ENCODE measurements at regions not wholly inside any gene's neighbourhood (a gene's known extent, or its start where the extent isn't known, plus 50 kb on each side); places are given as distances from the start of the nearest gene placed in this dataset.
A peak's percentile ranks its signal among the peaks of the same experiment; 100 is the strongest.
"Not testable (repeated sequence)": the region's sequence is repeated elsewhere in the genome, so short reads cannot be mapped to it uniquely, and the experiment has no call there.

GRCh38 chr21:6483645-6484044 lies 4037.7 kb upstream of the TPTE start:
- DNase-seq (ENCODE audit: low read depth), result not testable (repeated sequence)

DNA sequence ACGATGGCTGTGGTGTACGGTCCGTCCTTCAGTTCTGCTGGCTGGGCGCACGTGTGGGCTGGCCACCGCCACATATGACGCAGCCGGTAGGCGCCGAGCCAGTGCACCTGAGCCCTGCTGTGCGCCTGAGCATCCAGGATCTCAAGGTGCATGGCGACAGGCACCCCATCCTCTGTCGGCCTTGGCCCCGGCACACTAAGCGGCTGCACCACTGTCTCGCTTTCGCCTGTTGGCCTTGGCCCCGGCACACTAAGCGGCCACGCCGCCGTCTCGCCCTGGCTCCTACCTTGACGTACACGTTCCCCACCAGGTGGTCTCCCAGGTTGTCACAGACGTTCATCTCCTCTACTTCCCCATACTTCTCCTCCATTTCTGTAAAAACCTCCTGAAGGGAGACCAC lies 4034.6 kb upstream of the TPTE start:
- DNase-seq (ENCODE audit: low read depth), result not testable (repeated sequence)

- DNase-seq (ENCODE audit: low read depth), result not testable (repeated sequence)
Measured at GRCh38 chr21:6492691-6493090, 4028.7 kb upstream of the TPTE start.

DNA sequence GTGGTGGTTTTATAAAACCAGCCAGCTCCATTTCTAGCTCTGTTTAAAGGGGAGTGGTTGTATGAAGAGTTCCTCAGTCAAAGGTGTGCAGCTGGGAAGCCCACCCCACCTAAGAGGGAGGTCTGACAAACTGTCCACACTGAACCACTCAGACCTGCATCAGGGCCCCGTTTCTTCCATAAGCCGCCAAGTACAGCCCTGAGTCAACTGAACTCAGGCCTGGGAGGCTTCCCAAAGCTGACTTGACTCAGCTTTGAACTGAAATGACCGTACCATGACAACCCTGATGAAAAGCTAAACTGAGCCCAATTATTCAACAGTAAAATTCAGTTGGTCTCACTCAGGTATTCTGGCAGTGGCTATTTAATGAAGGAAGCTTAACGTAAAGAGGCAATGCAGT lies 4027.4 kb upstream of the TPTE start:
- DNase-seq (ENCODE audit: low read depth), result not testable (repeated sequence)

GRCh38 chr21:6496356-6496755 lies 4025.0 kb upstream of the TPTE start:
- DNase-seq (ENCODE audit: low read depth), result not testable (repeated sequence)

DNA sequence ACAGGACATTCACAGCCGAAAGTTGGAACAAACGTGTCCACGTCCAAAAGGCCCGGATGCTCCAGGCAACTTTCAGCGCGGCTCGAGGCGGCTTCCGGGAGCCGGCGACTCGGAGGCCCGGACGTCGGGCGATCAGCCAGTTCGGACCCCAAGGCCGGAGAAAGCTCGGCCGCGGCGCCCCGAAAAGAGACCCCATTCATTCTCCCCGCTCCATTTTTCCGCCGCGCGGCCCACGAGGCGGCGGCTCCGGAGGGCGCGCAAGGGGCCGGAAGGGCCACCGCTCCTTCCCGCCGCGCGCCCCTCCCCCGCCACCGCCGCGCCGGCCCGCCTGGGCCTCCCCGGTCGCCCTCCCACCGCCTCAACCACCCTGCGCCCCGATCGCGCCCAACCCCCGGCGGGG lies 4022.7 kb upstream of the TPTE start:
- DNase-seq (ENCODE audit: low read depth), result peak; percentile 20

DNA sequence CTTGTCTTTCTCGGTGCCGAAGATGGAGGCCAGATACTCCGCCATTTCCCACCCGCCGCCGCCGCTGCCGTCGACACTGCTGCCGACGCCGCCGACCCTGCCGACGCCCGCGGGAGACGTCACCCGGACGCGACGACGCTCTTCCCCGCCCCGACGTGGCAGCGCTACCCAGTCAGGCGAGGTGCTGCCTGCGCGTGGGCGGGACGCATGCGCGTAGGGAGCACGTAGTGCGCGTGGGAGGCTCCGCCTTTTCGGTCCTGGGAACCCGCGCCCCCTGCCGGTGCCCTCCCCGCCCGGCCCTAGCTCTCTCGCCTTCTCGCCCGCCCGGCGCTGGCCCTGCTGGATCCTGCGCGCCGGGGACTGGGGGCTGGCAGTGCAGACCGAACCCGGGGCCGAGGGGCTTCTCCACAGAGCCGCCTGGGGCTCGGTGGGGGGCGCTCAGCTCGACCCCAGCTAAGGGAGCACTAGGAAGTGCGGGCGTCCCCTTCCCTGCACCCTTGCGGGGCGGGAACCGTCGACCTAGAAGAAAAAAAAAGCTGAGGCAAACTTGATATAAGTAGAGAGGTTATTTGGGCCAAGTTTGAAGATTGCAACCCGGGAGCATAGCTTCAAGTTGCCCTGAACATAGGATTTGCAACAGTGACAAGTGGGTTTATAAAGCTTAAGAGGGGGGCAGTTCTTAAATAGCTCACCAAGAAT lies 4022.1 kb upstream of the TPTE start:
- peak; percentile 75 for DNase-seq (ENCODE audit: low read depth)

GRCh38 chr21:6499866-6500265 lies 4021.5 kb upstream of the TPTE start:
- DNase-seq (ENCODE audit: low read depth), result not testable (repeated sequence)

DNA sequence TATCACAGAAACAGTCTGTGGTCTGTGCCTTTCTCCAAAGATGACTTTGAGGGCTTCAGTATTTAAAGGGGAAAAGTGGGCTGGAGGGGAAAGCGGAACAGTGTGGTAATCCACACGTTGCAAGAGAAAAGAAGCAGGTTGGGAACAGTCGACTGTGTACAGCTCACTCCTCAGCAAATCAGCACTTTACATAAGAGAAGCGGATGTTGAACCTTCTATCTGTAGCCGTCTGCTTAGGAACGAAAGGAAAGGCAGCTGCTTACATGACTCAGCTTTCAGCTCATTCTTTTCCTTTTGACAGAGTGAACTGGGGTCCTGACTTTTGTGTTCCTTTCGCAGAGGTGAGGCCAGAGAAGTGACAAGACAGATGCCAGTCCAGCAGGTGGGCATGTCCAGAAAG lies 4020.7 kb upstream of the TPTE start:
- not testable (repeated sequence) for DNase-seq (ENCODE audit: low read depth)

DNA sequence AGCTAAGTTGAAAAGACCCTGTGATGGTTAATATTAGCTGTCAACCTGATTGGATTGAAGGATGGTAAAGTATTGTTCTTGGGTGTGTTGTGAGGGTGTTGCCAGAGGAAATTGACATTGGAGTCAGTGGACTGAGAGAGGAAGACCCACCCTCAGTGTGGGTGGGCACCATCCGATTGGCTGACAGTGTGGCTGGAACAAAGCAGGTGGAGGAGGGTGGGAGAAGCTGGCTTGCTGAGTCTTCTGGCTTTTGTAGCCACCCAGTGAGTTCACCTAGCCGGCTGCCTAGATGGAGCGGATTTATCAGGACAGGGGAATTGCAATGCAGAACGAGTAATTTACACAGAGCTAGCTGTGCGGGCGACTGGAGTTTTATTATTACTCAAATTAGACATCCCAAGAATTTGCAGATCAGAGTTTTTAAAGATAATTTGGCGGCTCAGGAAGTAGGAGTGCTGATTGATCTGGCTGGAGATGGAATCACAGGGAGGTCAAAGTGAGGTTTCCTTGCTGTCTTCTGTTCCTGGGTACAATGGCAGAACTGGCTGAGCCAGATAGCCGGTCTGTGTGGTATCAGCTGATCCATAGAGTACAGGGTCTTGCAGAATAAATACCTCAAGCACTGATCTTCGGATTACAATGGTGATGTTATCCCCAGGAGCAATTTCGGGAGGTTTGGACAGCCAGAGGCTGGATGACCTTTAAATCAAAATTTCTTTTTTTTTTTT lies 4015.1 kb upstream of the TPTE start:
- DNase-seq (ENCODE audit: low read depth), result not testable (repeated sequence)

DNA sequence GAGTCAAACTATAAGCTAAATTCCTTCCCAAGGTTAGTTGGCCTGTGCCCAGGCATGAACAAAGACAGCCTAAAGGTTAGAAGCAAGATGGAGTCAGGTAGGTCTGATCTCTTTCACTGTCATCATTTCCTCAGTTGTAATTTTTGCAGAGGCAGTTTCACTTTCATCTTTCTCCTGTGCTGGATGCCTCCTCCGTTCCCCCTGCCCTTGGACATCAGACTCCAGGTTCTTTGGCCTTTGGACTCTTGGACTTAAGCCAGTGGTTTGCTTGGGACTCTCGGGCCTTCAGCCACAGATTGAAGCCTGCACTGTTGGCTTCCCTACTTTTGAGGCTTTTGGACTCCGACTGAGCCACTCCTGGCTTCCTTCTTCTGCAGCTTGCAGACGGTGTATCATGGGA lies 4013.8 kb upstream of the TPTE start:
- DNase-seq (ENCODE audit: low read depth), result not testable (repeated sequence)

DNA sequence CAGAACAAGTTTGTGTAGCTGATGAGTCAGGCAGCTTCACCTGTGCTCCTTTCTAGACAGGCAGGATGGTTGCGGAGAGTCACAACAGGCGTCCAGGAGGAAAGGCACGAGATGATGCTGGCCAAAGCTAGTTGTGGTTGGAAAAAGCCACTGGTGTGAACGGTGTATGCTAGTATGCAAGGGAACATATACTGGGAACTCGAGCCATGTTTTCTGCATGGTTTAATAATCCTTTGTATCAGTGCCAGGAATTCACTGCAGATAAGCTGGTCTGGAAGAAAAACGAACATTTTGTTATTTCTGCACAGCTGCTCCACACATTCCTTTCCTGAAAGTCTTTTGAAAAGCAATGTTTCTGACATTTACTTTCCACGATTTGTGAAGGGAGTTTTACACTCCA lies 3999.6 kb upstream of the TPTE start:
- DNase-seq (ENCODE audit: low read depth), result not testable (repeated sequence)

- not testable (repeated sequence) for DNase-seq (ENCODE audit: low read depth)
Measured at GRCh38 chr21:6526213-6526612, 3995.2 kb upstream of the TPTE start.

DNA sequence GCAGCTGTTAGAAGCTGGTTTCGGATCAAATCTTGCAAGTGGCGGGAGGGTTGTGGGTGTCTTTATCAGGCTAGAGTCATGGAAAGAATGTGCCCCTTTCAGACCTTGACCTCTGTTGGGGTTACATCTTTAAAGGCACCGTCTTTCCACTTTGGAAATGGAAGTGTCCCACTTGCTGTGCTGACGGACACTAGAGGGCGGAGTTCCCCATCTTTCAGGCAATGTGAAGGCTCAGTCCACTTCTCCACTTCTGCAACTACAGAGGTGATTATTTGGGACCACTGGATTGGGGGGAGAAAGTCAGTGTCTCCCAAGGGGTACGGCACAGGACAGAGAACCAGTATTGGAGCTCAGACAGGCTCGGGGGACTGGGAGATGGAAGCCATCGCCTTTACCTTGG lies 3990.7 kb upstream of the TPTE start:
- DNase-seq (ENCODE audit: low read depth), result not testable (repeated sequence)

GRCh38 chr21:6533261-6533660 lies 3988.1 kb upstream of the TPTE start:
- not testable (repeated sequence) for DNase-seq (ENCODE audit: low read depth)

GRCh38 chr21:6538320-6538719 lies 3983.1 kb upstream of the TPTE start:
- DNase-seq (ENCODE audit: low read depth), result not testable (repeated sequence)

DNA sequence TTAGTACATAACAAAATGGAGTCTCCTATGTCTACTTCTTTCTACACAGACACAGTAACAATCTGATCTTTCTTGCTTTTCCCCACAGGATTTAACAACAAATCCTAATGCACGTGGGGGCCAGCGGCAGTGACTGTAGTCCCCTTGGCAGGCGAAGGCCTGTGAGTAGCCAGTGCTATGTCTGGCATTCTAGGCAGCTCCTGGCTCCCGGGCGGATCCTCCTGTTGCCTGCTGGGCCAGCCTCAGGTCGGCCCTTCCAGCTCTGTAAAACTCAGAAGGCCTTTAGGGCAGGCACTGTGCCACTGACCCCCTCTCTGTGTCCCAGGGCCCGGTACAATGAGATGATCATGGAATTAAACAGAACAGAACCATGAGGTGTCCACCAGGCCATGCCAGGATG lies 3981.7 kb upstream of the TPTE start:
- DNase-seq (ENCODE audit: low read depth), result not testable (repeated sequence)

DNA sequence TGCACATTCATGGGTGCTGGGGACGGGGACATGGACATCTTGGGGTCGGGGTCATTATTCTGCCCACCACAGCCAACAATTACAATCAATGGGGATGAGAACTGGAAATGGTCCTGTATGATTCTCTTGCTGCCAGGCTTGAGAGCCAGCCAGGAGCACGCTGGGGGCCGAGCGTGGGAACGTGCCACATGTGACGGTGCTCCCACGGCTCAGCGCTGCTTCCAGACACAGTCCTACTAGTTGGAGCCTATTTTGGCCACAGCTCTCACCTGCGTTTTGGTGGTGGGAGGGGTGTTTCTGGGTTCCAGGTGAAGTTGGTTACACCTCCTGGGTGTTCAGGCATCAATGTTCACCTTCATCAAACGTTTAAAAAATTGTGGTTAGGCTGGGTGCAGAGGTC lies 3980.3 kb upstream of the TPTE start:
- not testable (repeated sequence) for DNase-seq (ENCODE audit: low read depth)

GRCh38 chr21:6545288-6545687 lies 3976.1 kb upstream of the TPTE start:
- DNase-seq (ENCODE audit: low read depth), result not testable (repeated sequence)

DNA sequence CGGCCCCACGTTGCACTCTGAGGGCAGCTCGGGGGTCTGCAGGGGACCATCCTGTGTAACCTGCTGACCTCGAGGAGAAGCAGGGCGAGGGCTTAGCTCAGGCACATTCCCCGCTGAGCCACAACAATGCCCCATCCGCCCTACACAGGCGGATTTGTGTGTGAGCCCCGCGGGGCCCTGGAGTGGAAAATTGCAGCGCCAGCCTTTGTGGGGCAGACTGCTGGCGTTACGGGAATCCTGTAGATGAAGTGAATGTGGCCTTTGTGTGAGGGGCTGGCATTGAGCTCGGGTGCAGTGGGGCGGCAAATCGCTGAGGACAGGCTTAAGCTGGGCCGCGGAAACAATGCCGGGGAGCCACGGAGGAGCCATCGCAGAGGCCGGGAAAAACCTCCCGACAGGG lies 3970.3 kb upstream of the TPTE start:
- DNase-seq (ENCODE audit: low read depth), result not testable (repeated sequence)

- DNase-seq (ENCODE audit: low read depth), result not testable (repeated sequence)
Measured at GRCh38 chr21:6553505-6554376, 3967.6 kb upstream of the TPTE start.

DNA sequence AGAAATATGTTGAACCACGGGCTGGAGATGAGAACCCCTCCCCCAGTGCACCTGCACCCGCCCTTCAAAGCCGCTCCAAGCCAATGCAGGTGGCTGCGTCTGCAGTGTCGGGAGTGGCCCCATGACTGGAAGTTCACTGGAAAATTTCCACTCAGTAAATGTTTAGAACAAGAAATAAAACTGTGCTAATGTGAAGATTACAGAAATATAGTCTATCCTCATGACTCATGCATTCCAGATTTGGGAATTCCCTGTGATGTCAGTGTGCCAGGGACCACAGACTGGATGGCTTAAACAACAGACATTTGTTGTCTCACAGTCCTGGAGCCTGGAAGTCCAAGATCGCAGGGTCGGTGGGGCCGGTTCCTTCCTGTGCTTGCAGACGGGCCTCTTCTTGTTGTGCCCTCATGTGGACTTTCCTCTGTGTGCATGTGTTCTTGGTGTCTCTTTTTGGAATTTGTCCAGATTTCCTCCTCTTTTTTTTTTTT lies 3967.0 kb upstream of the TPTE start:
- not testable (repeated sequence) for DNase-seq (ENCODE audit: low read depth)
